GM12801 (cell line): ENCODE measurements at regions not wholly inside any gene's neighbourhood (a gene's known extent, or its start where the extent isn't known, plus 50 kb on each side); places are given as distances from the start of the nearest gene placed in this dataset.

Experiments
- TF ChIP-seq, protein P1 (sequence below): IDR thresholded peaks from one replicate; pipeline ENCODE4 v1.5.1; 2011; ENCODE audit warnings: control low read depth; ENCODE audit not compliant: insufficient read length; ENCODE audit errors: extremely low read depth

- TF ChIP-seq, protein P1, sequence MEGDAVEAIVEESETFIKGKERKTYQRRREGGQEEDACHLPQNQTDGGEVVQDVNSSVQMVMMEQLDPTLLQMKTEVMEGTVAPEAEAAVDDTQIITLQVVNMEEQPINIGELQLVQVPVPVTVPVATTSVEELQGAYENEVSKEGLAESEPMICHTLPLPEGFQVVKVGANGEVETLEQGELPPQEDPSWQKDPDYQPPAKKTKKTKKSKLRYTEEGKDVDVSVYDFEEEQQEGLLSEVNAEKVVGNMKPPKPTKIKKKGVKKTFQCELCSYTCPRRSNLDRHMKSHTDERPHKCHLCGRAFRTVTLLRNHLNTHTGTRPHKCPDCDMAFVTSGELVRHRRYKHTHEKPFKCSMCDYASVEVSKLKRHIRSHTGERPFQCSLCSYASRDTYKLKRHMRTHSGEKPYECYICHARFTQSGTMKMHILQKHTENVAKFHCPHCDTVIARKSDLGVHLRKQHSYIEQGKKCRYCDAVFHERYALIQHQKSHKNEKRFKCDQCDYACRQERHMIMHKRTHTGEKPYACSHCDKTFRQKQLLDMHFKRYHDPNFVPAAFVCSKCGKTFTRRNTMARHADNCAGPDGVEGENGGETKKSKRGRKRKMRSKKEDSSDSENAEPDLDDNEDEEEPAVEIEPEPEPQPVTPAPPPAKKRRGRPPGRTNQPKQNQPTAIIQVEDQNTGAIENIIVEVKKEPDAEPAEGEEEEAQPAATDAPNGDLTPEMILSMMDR = no peak
Measured at GRCh38 chr1:36540056-36540455, 57.3 kb upstream of the CSF3R start.

DNA sequence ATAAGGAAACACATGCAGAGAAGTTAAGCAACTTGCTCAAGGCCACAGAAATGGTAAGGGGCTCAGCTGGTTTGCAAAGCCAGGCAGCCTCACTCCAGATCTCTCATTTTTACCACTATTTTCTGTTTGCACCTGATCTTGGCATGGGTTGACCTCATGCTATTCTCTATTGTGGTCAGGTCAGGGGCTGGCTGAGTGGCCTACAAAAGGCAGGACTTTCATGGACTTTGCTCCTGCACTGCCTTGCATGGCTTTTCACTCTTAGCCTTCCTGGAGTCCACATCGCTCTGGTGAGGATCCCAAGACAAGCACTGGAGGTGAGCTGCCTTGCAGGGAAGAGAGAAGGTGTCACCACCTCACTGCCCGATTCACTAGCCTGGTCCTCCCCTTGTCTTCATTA is 56.8 kb upstream of the CSF3R start:
- TF ChIP-seq, protein P1 = no peak

- TF ChIP-seq, protein P1 = no peak
Measured at GRCh38 chr1:36537991-36538390, 55.3 kb upstream of the CSF3R start.

DNA sequence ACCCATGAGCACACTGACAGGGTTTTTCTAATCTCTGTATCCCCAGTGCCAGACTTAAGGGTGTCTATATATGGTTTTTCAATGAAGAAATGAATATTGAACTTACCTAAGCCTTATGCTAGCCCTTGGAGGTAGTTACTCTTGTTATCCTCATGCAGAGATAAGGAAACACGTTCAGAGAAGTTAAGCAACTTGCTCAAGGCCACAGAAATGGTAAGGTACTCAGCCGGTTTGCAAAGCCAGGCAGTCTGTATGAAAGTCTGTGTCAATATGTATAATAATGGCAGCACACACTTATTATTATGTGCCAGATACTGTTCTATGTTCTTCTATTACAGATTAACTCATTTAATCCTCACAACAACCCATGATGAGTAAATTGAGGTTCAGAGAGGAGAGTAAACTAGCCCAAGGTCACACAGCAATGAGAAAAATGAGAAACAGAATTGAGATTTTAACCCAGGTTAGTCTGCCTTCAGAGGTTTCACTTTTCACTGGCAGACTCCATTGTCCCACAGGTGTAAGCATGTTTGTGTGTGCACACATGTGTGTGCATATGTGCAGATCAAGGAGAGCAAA is 54.6 kb upstream of the CSF3R start:
- TF ChIP-seq, protein P1 = no peak

DNA sequence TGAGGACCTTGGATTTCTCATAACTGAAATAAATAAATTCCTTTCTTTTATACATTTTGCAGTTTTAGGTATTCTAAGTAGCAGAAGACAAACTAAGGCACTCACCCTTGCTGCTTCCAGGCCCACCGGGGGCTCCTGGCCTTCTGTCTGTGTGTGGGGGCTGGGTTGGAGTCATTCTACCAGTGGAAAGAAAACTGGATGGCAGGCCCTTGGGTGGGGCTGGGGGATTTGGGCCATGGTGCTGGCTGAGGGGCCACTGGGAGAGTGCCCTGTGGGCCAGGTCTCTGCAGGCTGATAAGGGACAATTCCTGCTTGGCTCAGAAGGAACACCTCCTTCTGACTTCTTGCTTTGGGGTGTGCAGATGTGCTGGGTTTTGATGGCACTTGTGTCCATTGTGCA is 54.0 kb upstream of the CSF3R start:
- TF ChIP-seq, protein P1 = no peak

DNA sequence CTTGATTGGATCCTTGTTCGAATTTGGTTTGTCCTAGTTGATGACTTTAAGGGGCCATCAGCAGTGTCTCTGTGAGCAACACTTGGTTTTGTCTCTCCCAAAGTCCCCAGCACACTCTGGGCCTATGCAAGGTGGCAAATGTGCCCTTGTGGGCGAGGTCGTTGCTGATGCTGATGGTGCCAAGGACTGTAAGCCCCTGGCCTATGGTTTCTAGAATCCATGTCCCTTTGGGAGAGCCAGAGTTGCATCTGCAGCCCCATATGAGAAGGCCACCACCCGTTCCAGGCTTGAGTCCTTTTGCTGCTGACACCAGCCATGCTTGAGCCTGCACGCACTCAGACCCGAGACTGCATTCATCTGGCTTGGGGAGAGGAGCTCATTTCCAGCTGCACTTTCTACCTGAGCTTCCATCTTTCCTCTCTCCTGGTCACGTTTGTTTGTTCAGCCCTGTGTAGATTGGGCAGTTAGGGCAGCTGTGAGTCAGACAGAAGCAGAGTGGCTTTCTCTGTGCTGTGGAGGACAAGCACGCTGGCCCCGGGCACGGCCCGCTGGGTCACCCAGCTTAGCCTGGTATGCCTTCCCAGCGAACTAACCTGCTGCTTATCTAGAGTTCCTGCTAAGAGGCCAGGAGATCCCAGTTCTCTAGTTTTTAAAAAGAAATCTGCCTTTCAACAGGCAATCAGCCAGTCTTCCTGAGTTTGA is 52.1 kb upstream of the CSF3R start:
- TF ChIP-seq, protein P1 = no peak

GRCh38 chr1:36533897-36534296 is 51.2 kb upstream of the CSF3R start:
- TF ChIP-seq, protein P1 = no peak
